OCI-LY7 (cell line): ENCODE measurements at regions not wholly inside any gene's neighbourhood (a gene's known extent, or its start where the extent isn't known, plus 50 kb on each side); places are given as distances from the start of the nearest gene placed in this dataset.
"Not testable (repeated sequence)": the region's sequence is repeated elsewhere in the genome, so short reads cannot be mapped to it uniquely, and the experiment has no call there.

Experiments
- CTCF ChIP-seq: fragments of 200-600 bp; sonication (generic); conservative IDR thresholded peaks from 2 replicates; pipeline ENCODE4 v1.5.1; 2014; ENCODE audit warnings: mild to moderate bottlenecking, antibody characterized with exemption, low read length, moderate library complexity, mixed read lengths
- EZH2phosphoT487 ChIP-seq: fragments of 200-600 bp; sonication (generic); IDR thresholded peaks from 2 replicates; pipeline ENCODE4 v1.6.1; 2018; ENCODE audit warnings: low read depth, borderline replicate concordance, mild to moderate bottlenecking, mixed run types, antibody characterized with exemption, low read length, moderate library complexity, mixed read lengths

- TF ChIP-seq EZH2phosphoT487, CTCF: not testable (repeated sequence)
Observed at GRCh38 chr4:91891217-91891616, 412.5 kb upstream of the GRID2 start.
